HEK293 (cell line): ENCODE measurements at regions not wholly inside any gene's neighbourhood (a gene's known extent, or its start where the extent isn't known, plus 50 kb on each side); places are given as distances from the start of the nearest gene placed in this dataset.

ENCODE experiments used
- CTCF ChIA-PET: fragments of 350-600 bp; formaldehyde crosslinking; extraction: SDS; loops from one replicate; lab custom pipeline; 2021; ENCODE audit warnings: antibody characterized with exemption; lab: Yijun Ruan, JAX
- POLR2A ChIA-PET: fragments of 300-600 bp; formaldehyde crosslinking; extraction: SDS; loops from one replicate; lab custom pipeline; 2020; ENCODE audit warnings: antibody characterized with exemption, inconsistent platforms; lab: Yijun Ruan, JAX
- H3K27ac ChIP-seq: fragments of 200-500 bp; sonication (Bioruptor generic); 2 replicates; pipeline ENCODE4 v1.5.1; 2014; ENCODE audit warnings: low read depth, low read length, control low read depth, inconsistent platforms; ENCODE audit errors: extremely low read depth
- H3K36me3 ChIP-seq, 2 experiments: fragments of 200-500 bp in 1 of 2; sonication (Bioruptor generic) in 1 of 2; 1 replicate in 1 of 2; 2 replicates in 1 of 2; pipeline ENCODE4 v1.5.1; 2014 to 2017; ENCODE audit warnings: inconsistent platforms in 2 of 2, low read length in 2 of 2; ENCODE audit not compliant: control insufficient read depth in 2 of 2, insufficient read depth in 1 of 2
- H3K4me1 ChIP-seq: fragments of 200-500 bp; sonication (Bioruptor generic); 2 replicates; pipeline ENCODE4 v1.5.1; 2014; ENCODE audit warnings: mild to moderate bottlenecking, low read length, inconsistent platforms; ENCODE audit not compliant: control insufficient read depth, insufficient read depth
- H3K4me3 ChIP-seq: 2 replicates; pipeline ENCODE4 v1.5.1; 2011; ENCODE audit warnings: low read depth, mild to moderate bottlenecking, control low read depth, low read length, moderate library complexity
- H3K9me3 ChIP-seq: fragments of 200-500 bp; sonication (Bioruptor generic); 2 replicates; pipeline ENCODE4 v1.5.1; 2014; ENCODE audit warnings: low read depth, low read length, inconsistent platforms; ENCODE audit not compliant: control insufficient read depth, insufficient read depth
- EGR2 ChIP-seq: fragments of 450-650 bp; formaldehyde crosslinking; IDR thresholded peaks from 2 replicates; pipeline ENCODE4 v1.5.1; 2016; ENCODE audit warnings: low read depth, missing biosample characterization, missing genetic modification characterization
- ELK4 ChIP-seq: IDR thresholded peaks from 2 replicates; pipeline ENCODE4 v1.6.1; 2011; ENCODE audit warnings: mild to moderate bottlenecking, low read depth, low read length, borderline replicate concordance
- FEZF1 ChIP-seq: fragments of 450-650 bp; formaldehyde crosslinking; IDR thresholded peaks from 2 replicates; pipeline ENCODE4 v1.5.1; 2016; ENCODE audit warnings: missing biosample characterization, missing genetic modification characterization
- GLIS2 ChIP-seq: fragments of 450-650 bp; formaldehyde crosslinking; IDR thresholded peaks from 2 replicates; pipeline ENCODE4 v1.5.1; 2016; ENCODE audit warnings: missing biosample characterization, missing genetic modification characterization
- PRDM10 ChIP-seq: fragments of 450-650 bp; formaldehyde crosslinking; IDR thresholded peaks from 2 replicates; pipeline ENCODE4 v1.5.1; 2016; ENCODE audit warnings: missing biosample characterization, missing genetic modification characterization
- WT1 ChIP-seq: fragments of 450-650 bp; formaldehyde crosslinking; IDR thresholded peaks from 2 replicates; pipeline ENCODE4 v1.5.1; 2016; ENCODE audit warnings: missing biosample characterization, missing genetic modification characterization
- ZBTB6 ChIP-seq: fragments of 450-650 bp; formaldehyde crosslinking; IDR thresholded peaks from 2 replicates; pipeline ENCODE4 v1.5.1; 2017; ENCODE audit warnings: missing biosample characterization, missing genetic modification characterization
- ZBTB8A ChIP-seq: fragments of 450-650 bp; formaldehyde crosslinking; IDR thresholded peaks from 2 replicates; pipeline ENCODE4 v1.5.1; 2016; ENCODE audit warnings: missing biosample characterization, missing genetic modification characterization
- ZFHX2 ChIP-seq: fragments of 450-650 bp; formaldehyde crosslinking; conservative IDR thresholded peaks from 2 replicates; pipeline ENCODE4 v1.5.1; 2016; ENCODE audit warnings: missing biosample characterization, missing genetic modification characterization
- ZIC2 ChIP-seq: fragments of 450-650 bp; formaldehyde crosslinking; IDR thresholded peaks from 2 replicates; pipeline ENCODE4 v1.5.1; 2016; ENCODE audit warnings: missing biosample characterization, missing genetic modification characterization
- ZNF140 ChIP-seq: fragments of 450-650 bp; formaldehyde crosslinking; IDR thresholded peaks from 2 replicates; pipeline ENCODE4 v1.5.1; 2016; ENCODE audit warnings: missing biosample characterization, missing genetic modification characterization
- ZNF146 ChIP-seq: fragments of 450-650 bp; formaldehyde crosslinking; IDR thresholded peaks from 2 replicates; pipeline ENCODE4 v1.5.1; 2016; ENCODE audit warnings: missing biosample characterization, missing genetic modification characterization
- ZNF175 ChIP-seq: fragments of 450-650 bp; formaldehyde crosslinking; IDR thresholded peaks from 2 replicates; pipeline ENCODE4 v1.5.1; 2016; ENCODE audit warnings: missing biosample characterization, missing genetic modification characterization
- ZNF311 ChIP-seq: fragments of 450-650 bp; formaldehyde crosslinking; IDR thresholded peaks from 2 replicates; pipeline ENCODE4 v1.5.1; 2017; ENCODE audit warnings: missing biosample characterization, missing genetic modification characterization, borderline replicate concordance
- ZNF335 ChIP-seq: fragments of 450-650 bp; formaldehyde crosslinking; conservative IDR thresholded peaks from 2 replicates; pipeline ENCODE4 v1.5.1; 2016; ENCODE audit warnings: missing biosample characterization, missing genetic modification characterization
- ZNF341 ChIP-seq: fragments of 450-650 bp; formaldehyde crosslinking; IDR thresholded peaks from 2 replicates; pipeline ENCODE4; 2016; ENCODE audit warnings: low read depth, missing biosample characterization, missing genetic modification characterization
- ZNF366 ChIP-seq: fragments of 450-650 bp; formaldehyde crosslinking; conservative IDR thresholded peaks from 2 replicates; pipeline ENCODE4 v1.5.1; 2016; ENCODE audit warnings: missing biosample characterization, missing genetic modification characterization
- ZNF560 ChIP-seq: fragments of 450-650 bp; formaldehyde crosslinking; IDR thresholded peaks from 2 replicates; pipeline ENCODE4 v1.5.1; 2017; ENCODE audit warnings: missing biosample characterization, missing genetic modification characterization, borderline replicate concordance
- ZNF621 ChIP-seq: fragments of 450-650 bp; formaldehyde crosslinking; IDR thresholded peaks from 2 replicates; pipeline ENCODE4 v1.5.1; 2017; ENCODE audit warnings: missing biosample characterization, missing genetic modification characterization
- ZNF623 ChIP-seq: fragments of 450-650 bp; formaldehyde crosslinking; IDR thresholded peaks from 2 replicates; pipeline ENCODE4 v1.5.1; 2016; ENCODE audit warnings: missing biosample characterization, missing genetic modification characterization
- ZNF629 ChIP-seq: fragments of 450-650 bp; formaldehyde crosslinking; IDR thresholded peaks from 2 replicates; pipeline ENCODE4 v1.5.1; 2017; ENCODE audit warnings: missing biosample characterization, missing genetic modification characterization
- ZNF677 ChIP-seq: fragments of 450-650 bp; IDR thresholded peaks from 2 replicates; pipeline ENCODE4 v1.5.0; 2018; ENCODE audit warnings: missing biosample characterization, mild to moderate bottlenecking, missing genetic modification characterization, moderate library complexity
- ZNF785 ChIP-seq: fragments of 450-650 bp; formaldehyde crosslinking; IDR thresholded peaks from 2 replicates; pipeline ENCODE4 v1.5.1; 2016; ENCODE audit warnings: missing biosample characterization, missing genetic modification characterization
- ZSCAN16 ChIP-seq: fragments of 450-650 bp; formaldehyde crosslinking; IDR thresholded peaks from 2 replicates; pipeline ENCODE4 v1.5.1; 2016; ENCODE audit warnings: missing biosample characterization, missing genetic modification characterization

- TF ChIP-seq ZNF175 (tag by site-specific recombination), result no peak
- TF ChIP-seq ZNF366, result no peak
- TF ChIP-seq, all 188 proteins: peak for 0
Observed at GRCh38 chrX:40171513-40172400, 74.0 kb upstream of the BCOR start (continued).

- H3K36me3 ChIP-seq, result no peaks in the 10 kb centered on the region
- peaks cover 10% of the 10 kb centered on the region for H3K4me1 ChIP-seq
- peak overlapping the region; percentile 73 for H3K27ac ChIP-seq
- TF ChIP-seq ZBTB6 (tag by site-specific recombination) (no peak), ZFHX2 (tag by site-specific recombination) (peak; percentile 49), ZBTB8A (tag by site-specific recombination) (0 out of 2 replicates have a peak, but pooled peaks have one; percentile 12), ZNF341 (no peak), EGR2 (tag by site-specific recombination) (0 out of 2 replicates have a peak, but pooled peaks have one; percentile 31), ELK4 (peak; percentile 48; the same call in 1 of the 2 replicates)
- POLR2A ChIA-PET, result interaction anchor here (0.8 kb wide), 1 partner anchor 74 kb away, joined by 3 read pairs; no protein-coding TSS in a partner anchor
- H3K9me3 ChIP-seq, result no peaks in the 10 kb centered on the region
- H3K4me3 ChIP-seq, result no peak overlapping the region
- CTCF ChIA-PET, result no interaction called here
Observed at GRCh38 chrX:40170830-40171512, 73.2 kb upstream of the BCOR start.

GRCh38 chrX:40169193-40170101, 71.7 kb upstream of the BCOR start:
- peak overlapping the region; percentile 71 for H3K27ac ChIP-seq
- H3K4me1 ChIP-seq, result peaks cover 10% of the 10 kb centered on the region
- ChIA-PET CTCF (interaction anchor here (0.8 kb wide), 1 partner anchor 125 kb away, joined by 4 read pairs; no protein-coding TSS in a partner anchor), POLR2A (no interaction called here)
- H3K9me3 ChIP-seq, result no peaks in the 10 kb centered on the region
- no peaks in the 10 kb centered on the region for H3K36me3 ChIP-seq
- H3K4me3 ChIP-seq, result no peak overlapping the region
- no peak for TF ChIP-seq ZSCAN16 (tag by site-specific recombination)
- TF ChIP-seq ZNF621, result no peak
- TF ChIP-seq FEZF1 (tag by site-specific recombination), result peak; percentile 59
- peak; percentile 53; the same call in 1 of the 2 replicates for TF ChIP-seq ZNF335
- peak; percentile 63; the same call in 1 of the 2 replicates for TF ChIP-seq PRDM10 (tag by site-specific recombination)
- TF ChIP-seq ZNF629 (tag by site-specific recombination), result peak; percentile 53
- no peak for TF ChIP-seq ZNF560 (tag by site-specific recombination)
- TF ChIP-seq ZNF677 (tag by site-specific recombination), result no peak
- TF ChIP-seq ZFHX2 (tag by site-specific recombination), result no peak
- peak; percentile 90 for TF ChIP-seq ZIC2 (tag by site-specific recombination)
- TF ChIP-seq WT1, result peak; percentile 82
- no peak for TF ChIP-seq ZNF311 (tag by site-specific recombination)
- peak; percentile 88 for TF ChIP-seq GLIS2 (tag by site-specific recombination)
- TF ChIP-seq ZNF785 (tag by site-specific recombination), result no peak
- TF ChIP-seq ZNF623 (tag by site-specific recombination), result no peak
- TF ChIP-seq ZNF146 (tag by site-specific recombination), result no peak
- TF ChIP-seq ZNF140 (tag by site-specific recombination), result no peak
